H1 (cell line): ENCODE measurements at regions not wholly inside any gene's neighbourhood (a gene's known extent, or its start where the extent isn't known, plus 50 kb on each side); places are given as distances from the start of the nearest gene placed in this dataset.

Source experiments
- CTCF ChIA-PET: fragments of 300-600 bp; sonication (Branson Sonifier 250); formaldehyde crosslinking; loops from one replicate; lab custom pipeline; 2021; ENCODE audit not compliant: partially characterized antibody; lab: Charles Lee
- POLR2A ChIA-PET: fragments of 300-600 bp; sonication (Branson Sonifier 250); formaldehyde crosslinking; loops from one replicate; lab custom pipeline; 2021; ENCODE audit warnings: inconsistent platforms; ENCODE audit not compliant: partially characterized antibody; lab: Charles Lee
- DNase-seq, 2 experiments: peaks; one replicate each; pipeline versions ENCODE4 v3.0.0 to v3.0.0-alpha.2; 2010 to 2022; ENCODE audit warnings: low spot score in 2 of 2, low read depth in 1 of 2, mixed read lengths in 1 of 2
- FAIRE-seq: peaks from 2 replicates; lab custom pipeline; 2011; peaks lifted over from hg19 to GRCh38; lab: Jason Lieb, UNC
- H2AFZ ChIP-seq: 2 replicates; pipeline ENCODE4 v1.8.1; 2012; ENCODE audit warnings: low read length, inconsistent platforms
- H2AK5ac ChIP-seq: 2 replicates; pipeline ENCODE4 v1.6.1; 2013; ENCODE audit warnings: low read depth, low read length
- H2BK120ac ChIP-seq: replicated peaks from 2 replicates; pipeline ENCODE3; 2013; ENCODE audit warnings: low read depth, low read length, inconsistent platforms
- H2BK12ac ChIP-seq: 2 replicates; pipeline ENCODE4 v1.6.1; 2013; ENCODE audit warnings: low read depth, low read length
- H2BK15ac ChIP-seq: 2 replicates; pipeline ENCODE4 v1.6.1; 2013; ENCODE audit warnings: low read length
- H2BK20ac ChIP-seq: 2 replicates; pipeline ENCODE4 v1.6.1; 2013; ENCODE audit warnings: low read length
- H2BK5ac ChIP-seq: 2 replicates; pipeline ENCODE4 v1.6.1; 2013; ENCODE audit warnings: low read depth, low read length
- H3K14ac ChIP-seq: 2 replicates; pipeline ENCODE4 v1.6.1; 2013; ENCODE audit warnings: inconsistent platforms; ENCODE audit not compliant: insufficient read length
- H3K18ac ChIP-seq: 2 replicates; pipeline ENCODE4 v1.6.1; 2013; ENCODE audit warnings: low read length; ENCODE audit errors: extremely low read depth
- H3K23ac ChIP-seq: 2 replicates; pipeline ENCODE4 v1.6.1; 2013; ENCODE audit warnings: inconsistent platforms; ENCODE audit not compliant: insufficient read length
- H3K23me2 ChIP-seq: 2 replicates; pipeline ENCODE4 v1.6.1; 2013; ENCODE audit warnings: low read depth, low read length
- H3K27ac ChIP-seq: 2 replicates; pipeline ENCODE4 v1.6.1; 2011; ENCODE audit warnings: low read depth, low read length, inconsistent platforms
- H3K27me3 ChIP-seq, 4 experiments: replicated peaks in 1 of 4; 1 replicate in 1 of 4; 2 replicates in 3 of 4; pipeline versions ENCODE4 v1.6.1 to v1.8.1; 2011 to 2013; ENCODE audit warnings: low read length in 3 of 4, mild to moderate bottlenecking in 3 of 4, inconsistent platforms in 2 of 4, mixed read lengths in 2 of 4, moderate library complexity in 1 of 4; ENCODE audit not compliant: control insufficient read depth in 3 of 4, insufficient read depth in 3 of 4; ENCODE audit errors: extremely low read depth in 1 of 4
- H3K36me3 ChIP-seq, 4 experiments: 2 replicates each; pipeline versions ENCODE4 v1.6.1 to v1.8.1; 2011 to 2013; ENCODE audit warnings: mild to moderate bottlenecking in 4 of 4, low read length in 3 of 4, moderate library complexity in 2 of 4, control low read depth in 1 of 4, inconsistent platforms in 1 of 4; ENCODE audit not compliant: insufficient read depth in 4 of 4, control insufficient read depth in 2 of 4
- H3K4ac ChIP-seq: replicated peaks from 2 replicates; pipeline ENCODE3; 2013; ENCODE audit warnings: low read length, low read depth, mixed read lengths, inconsistent platforms; ENCODE audit not compliant: insufficient read length
- H3K4me1 ChIP-seq, 4 experiments: replicated peaks in 1 of 4; 1 replicate in 1 of 4; 2 replicates in 3 of 4; pipeline versions ENCODE4 v1.6.1 to v1.8.1; 2011 to 2013; ENCODE audit warnings: low read length in 3 of 4, inconsistent platforms in 2 of 4, mixed read lengths in 1 of 4; ENCODE audit not compliant: insufficient read depth in 4 of 4, control insufficient read depth in 3 of 4
- H3K4me2 ChIP-seq, 2 experiments: 2 replicates each; pipeline versions ENCODE4 v1.6.1 to v1.8.1; 2011 to 2013; ENCODE audit warnings: low read depth in 2 of 2, low read length in 2 of 2, control low read depth in 1 of 2, inconsistent platforms in 1 of 2, mild to moderate bottlenecking in 1 of 2; ENCODE audit not compliant: insufficient read depth in 1 of 2
- H3K4me3 ChIP-seq, 4 experiments: fragments of 200-600, 300-600 bp in 1 of 4; sonication (generic), shearing (Covaris generic), sonication (Bioruptor Twin) in 1 of 4; 2 replicates each; pipeline versions ENCODE4 v1.5.1 to v1.8.1; 2011 to 2016; ENCODE audit warnings: low read length in 4 of 4, low read depth in 3 of 4, control low read depth in 2 of 4, inconsistent platforms in 2 of 4, mild to moderate bottlenecking in 2 of 4, mixed read lengths in 1 of 4, moderate library complexity in 1 of 4; ENCODE audit not compliant: insufficient read depth in 2 of 4; ENCODE audit errors: extremely low read depth in 1 of 4
- H3K56ac ChIP-seq: replicated peaks from 2 replicates; pipeline ENCODE3; 2013; ENCODE audit warnings: low read depth, mild to moderate bottlenecking, mixed read lengths, low read length, inconsistent platforms; ENCODE audit not compliant: insufficient read length
- H3K79me1 ChIP-seq: 2 replicates; pipeline ENCODE4 v1.6.1; 2013; ENCODE audit warnings: low read depth, low read length, control low read depth
- H3K79me2 ChIP-seq, 2 experiments: 2 replicates each; pipeline versions ENCODE4 v1.6.1 to v1.8.1; 2012 to 2013; ENCODE audit warnings: low read length in 2 of 2, mild to moderate bottlenecking in 2 of 2, inconsistent platforms in 1 of 2; ENCODE audit not compliant: insufficient read depth in 2 of 2, control insufficient read depth in 1 of 2
- H3K9ac ChIP-seq, 4 experiments: replicated peaks in 1 of 4; 1 replicate in 1 of 4; 2 replicates in 3 of 4; pipeline versions ENCODE4 v1.6.1 to v1.8.1; 2011 to 2013; ENCODE audit warnings: low read depth in 3 of 4, low read length in 3 of 4, control low read depth in 2 of 4, mild to moderate bottlenecking in 2 of 4, moderate library complexity in 2 of 4, inconsistent platforms in 1 of 4; ENCODE audit errors: extremely low read depth in 1 of 4
- H3K9me3 ChIP-seq, 2 experiments: 2 replicates each; pipeline versions ENCODE4 v1.6.1 to v1.8.1; 2012 to 2013; ENCODE audit warnings: mild to moderate bottlenecking in 2 of 2, moderate library complexity in 2 of 2, control low read depth in 1 of 2, inconsistent platforms in 1 of 2, low read depth in 1 of 2, low read length in 1 of 2, mixed read lengths in 1 of 2; ENCODE audit not compliant: insufficient read depth in 2 of 2
- H4K20me1 ChIP-seq, 2 experiments: replicated peaks in 1 of 2; 2 replicates each; pipeline versions ENCODE3 to v1.8.1; 2011 to 2013; ENCODE audit warnings: inconsistent platforms in 2 of 2, low read length in 2 of 2, mild to moderate bottlenecking in 1 of 2; ENCODE audit not compliant: insufficient read depth in 2 of 2, control insufficient read depth in 1 of 2
- H4K5ac ChIP-seq: 2 replicates; pipeline ENCODE4 v1.6.1; 2013; ENCODE audit warnings: low read length, low read depth, mixed read lengths, inconsistent platforms; ENCODE audit not compliant: insufficient read length
- H4K8ac ChIP-seq: 2 replicates; pipeline ENCODE4 v1.8.0; 2013; ENCODE audit warnings: mild to moderate bottlenecking, moderate library complexity, low read length, inconsistent platforms; ENCODE audit not compliant: insufficient read depth; ENCODE audit errors: extremely low read depth
- H4K91ac ChIP-seq: replicated peaks from 2 replicates; pipeline ENCODE3; 2013; ENCODE audit warnings: low read length, mixed read lengths, inconsistent platforms; ENCODE audit not compliant: insufficient read length
- EP300 ChIP-seq, 2 experiments: IDR thresholded peaks; 1 replicate in 1 of 2; 2 replicates in 1 of 2; pipeline ENCODE4 v1.6.1; 2011 to 2012; ENCODE audit warnings: low read depth in 2 of 2, low read length in 2 of 2, mild to moderate bottlenecking in 2 of 2, borderline replicate concordance in 1 of 2, inconsistent platforms in 1 of 2, moderate library complexity in 1 of 2

GRCh38 chr6:18314317-18314997 is 50.1 kb upstream of the DEK start:
- Histone ChIP-seq H2AFZ (no peak overlapping the region), H3K27me3 (no peaks in the 10 kb centered on the region), H2BK5ac (no peak overlapping the region), H2BK15ac (no peak overlapping the region), H4K20me1 (no peaks in the 10 kb centered on the region), H3K56ac (no peak overlapping the region), H3K79me1 (no peaks in the 10 kb centered on the region), H3K4me3 (no peak overlapping the region), H3K36me3 (no peaks in the 10 kb centered on the region), H4K91ac (no peak overlapping the region), H3K4ac (no peak overlapping the region), H4K5ac (no peak overlapping the region), H3K9me3 (peaks cover 7% of the 10 kb centered on the region in 2 experiments; a peak in 2 of 4 replicates), H3K23me2 (no peaks in the 10 kb centered on the region), H3K9ac (no peak overlapping the region), H2BK120ac (no peak overlapping the region), H3K18ac (no peak overlapping the region), H3K14ac (no peak overlapping the region), H2BK12ac (no peak overlapping the region), H2BK20ac (no peak overlapping the region), H3K79me2 (no peaks in the 10 kb centered on the region), H4K8ac (no peak overlapping the region), H3K23ac (no peak overlapping the region), H2AK5ac (no peak overlapping the region), H3K4me2 (no peak overlapping the region), H3K4me1 (no peaks in the 10 kb centered on the region), H3K27ac (no peak overlapping the region)
- no peak for FAIRE-seq
- CTCF ChIA-PET: interaction anchor here (1.5 to 3.5 kb wide), 3 partner anchors 9 to 192 kb away, joined by 4 to 18 read pairs (median 4); partner anchors contain the start of gene NHLRC1
- POLR2A ChIA-PET: no interaction called here
- DNase-seq: no peak
- no peak for TF ChIP-seq EP300 (IDR thresholded peaks at IDR 0.05; ENCODE audit: borderline replicate concordance in 1 of 2, low read depth in 2 of 2, low read length in 2 of 2)
